DMS 273 (cell line): ENCODE measurements at regions not wholly inside any gene's neighbourhood (a gene's known extent, or its start where the extent isn't known, plus 50 kb on each side); places are given as distances from the start of the nearest gene placed in this dataset.

ENCODE experiments used
- DNase-seq: peaks from one replicate; lab custom pipeline; 2025; ENCODE audit not compliant: unreplicated experiment; lab: John Stamatoyannopoulos, UW

- DNase-seq = no peak
These were observed 105.2 kb upstream of the VSTM2B start for GRCh38 chr19:29420482-29421195.

- DNase-seq = no peak
These were observed 104.6 kb upstream of the VSTM2B start for GRCh38 chr19:29421196-29421545.

GRCh38 chr19:29422047-29422446 lies 103.7 kb upstream of the VSTM2B start:
- no peak for DNase-seq

- peak; percentile 22 for DNase-seq
These were observed 103.2 kb upstream of the VSTM2B start for GRCh38 chr19:29422486-29423085.

GRCh38 chr19:29428071-29428470 lies 97.7 kb upstream of the VSTM2B start:
- DNase-seq = no peak

GRCh38 chr19:29429021-29429420 lies 96.8 kb upstream of the VSTM2B start:
- no peak for DNase-seq

- no peak for DNase-seq
These were observed 96.2 kb upstream of the VSTM2B start for GRCh38 chr19:29429581-29429980.

GRCh38 chr19:29431332-29431731 lies 94.5 kb upstream of the VSTM2B start:
- DNase-seq = no peak

GRCh38 chr19:29432677-29433076 lies 93.1 kb upstream of the VSTM2B start:
- DNase-seq = no peak

- no peak for DNase-seq
These were observed 89.1 kb upstream of the VSTM2B start for GRCh38 chr19:29436591-29437103.

GRCh38 chr19:29439021-29439420 lies 86.8 kb upstream of the VSTM2B start:
- no peak for DNase-seq

- no peak for DNase-seq
These were observed 85.9 kb upstream of the VSTM2B start for GRCh38 chr19:29439688-29440550.

- DNase-seq = no peak
These were observed 83.7 kb upstream of the VSTM2B start for GRCh38 chr19:29442094-29442493.

GRCh38 chr19:29442910-29443309 lies 82.9 kb upstream of the VSTM2B start:
- DNase-seq = no peak

GRCh38 chr19:29445246-29445645 lies 80.5 kb upstream of the VSTM2B start:
- DNase-seq = no peak

- peak; percentile 46 for DNase-seq
These were observed 79.4 kb upstream of the VSTM2B start for GRCh38 chr19:29446361-29446760.

GRCh38 chr19:29448046-29448445 lies 77.7 kb upstream of the VSTM2B start:
- no peak for DNase-seq

- no peak for DNase-seq
These were observed 76.4 kb upstream of the VSTM2B start for GRCh38 chr19:29449371-29449770.

- no peak for DNase-seq
These were observed 75.5 kb upstream of the VSTM2B start for GRCh38 chr19:29450306-29450705.

GRCh38 chr19:29450812-29451211 lies 75.0 kb upstream of the VSTM2B start:
- DNase-seq = no peak

- DNase-seq = no peak
These were observed 71.7 kb upstream of the VSTM2B start for GRCh38 chr19:29454109-29454508.

GRCh38 chr19:29457413-29457812 lies 68.4 kb upstream of the VSTM2B start:
- DNase-seq = no peak
